Hematopoietic multipotent progenitor cell treated with erythropoietin and hydrocortisone succinate and interleukin-3 and kit ligand, for 8 days (in vitro differentiated cells): ENCODE measurements at regions not wholly inside any gene's neighbourhood (a gene's known extent, or its start where the extent isn't known, plus 50 kb on each side); places are given as distances from the start of the nearest gene placed in this dataset.

Source experiments
- DNase-seq: peaks from one replicate; pipeline ENCODE4 v3.0.0-alpha.2; 2015

GRCh38 chr7:54847921-54848320, 88.9 kb upstream of the SEC61G start:
- no peak for DNase-seq

GRCh38 chr7:54856856-54857255, 97.8 kb upstream of the SEC61G start:
- no peak for DNase-seq

DNA sequence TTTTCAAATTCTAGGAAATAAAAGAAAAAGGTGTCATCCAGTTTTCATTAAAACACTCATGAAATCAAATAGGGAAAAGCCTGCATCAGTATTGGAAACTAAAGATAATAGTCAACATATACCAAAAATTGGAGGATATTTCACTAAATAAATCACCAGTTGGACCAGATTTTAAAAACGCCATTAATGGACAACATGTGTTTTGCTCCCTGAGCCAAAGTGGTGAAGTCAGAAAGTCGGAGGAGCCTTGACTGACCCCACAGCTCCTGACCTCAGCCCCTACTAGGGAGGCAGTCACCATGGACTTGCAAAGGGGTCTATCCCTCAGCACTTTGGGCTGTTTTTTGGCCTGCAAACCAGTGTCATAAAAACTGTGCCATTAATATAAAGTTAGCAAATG, 98.3 kb upstream of the SEC61G start:
- DNase-seq, result no peak

DNA sequence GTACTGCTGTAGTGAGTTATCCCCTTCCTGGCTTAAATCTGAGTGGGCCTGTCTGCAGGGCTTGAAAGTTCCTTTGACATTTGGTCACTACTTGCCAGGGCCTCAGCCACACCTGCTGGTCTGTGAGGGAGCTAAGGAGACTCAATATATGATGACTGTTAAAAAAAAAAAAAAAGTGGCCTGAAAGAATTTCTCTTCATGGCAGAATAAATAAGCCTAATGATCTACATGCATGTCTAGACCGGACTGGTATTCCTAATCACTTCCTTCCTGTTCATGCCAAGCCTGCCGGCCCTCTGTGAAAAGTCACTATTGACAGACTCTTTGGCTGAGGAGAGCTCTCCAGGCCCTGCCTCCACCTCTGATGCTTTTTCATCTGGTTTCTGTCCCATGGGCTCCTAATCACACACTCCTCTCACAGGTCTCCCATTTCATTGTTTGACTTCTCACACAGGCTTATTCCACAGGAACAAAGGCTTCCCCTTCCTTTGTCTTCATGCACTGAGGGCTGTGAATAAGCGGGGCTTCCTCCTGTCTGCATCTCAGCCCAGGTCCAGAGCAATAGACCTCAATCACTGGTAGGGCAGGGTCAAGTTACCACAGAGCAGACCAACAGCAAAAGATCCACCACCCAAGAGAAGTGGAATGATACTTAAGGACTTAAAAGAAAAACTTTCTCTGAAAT, 99.1 kb upstream of the SEC61G start:
- no peak for DNase-seq

- no peak for DNase-seq
Observed at GRCh38 chr7:54859066-54859465, 100.1 kb upstream of the SEC61G start.

DNA sequence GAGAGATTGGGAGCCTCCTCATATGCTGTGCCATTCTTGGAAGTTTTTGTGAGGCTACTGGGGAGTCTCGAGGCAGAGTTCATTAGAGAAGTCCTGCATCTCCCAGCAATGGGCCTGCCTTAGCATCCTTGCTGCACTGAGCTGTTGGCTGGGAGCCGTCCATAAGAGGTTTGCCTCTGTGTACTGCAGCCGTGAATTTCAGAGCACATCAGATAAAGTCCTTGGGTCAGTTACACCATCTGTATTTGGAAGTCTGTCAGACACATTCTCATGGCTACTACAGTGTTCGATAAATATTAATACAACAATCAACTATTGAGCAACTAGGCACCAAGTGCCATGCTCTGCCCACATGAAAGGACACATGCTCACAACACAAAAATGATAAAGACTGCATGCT, 100.5 kb upstream of the SEC61G start:
- DNase-seq, result no peak

DNA sequence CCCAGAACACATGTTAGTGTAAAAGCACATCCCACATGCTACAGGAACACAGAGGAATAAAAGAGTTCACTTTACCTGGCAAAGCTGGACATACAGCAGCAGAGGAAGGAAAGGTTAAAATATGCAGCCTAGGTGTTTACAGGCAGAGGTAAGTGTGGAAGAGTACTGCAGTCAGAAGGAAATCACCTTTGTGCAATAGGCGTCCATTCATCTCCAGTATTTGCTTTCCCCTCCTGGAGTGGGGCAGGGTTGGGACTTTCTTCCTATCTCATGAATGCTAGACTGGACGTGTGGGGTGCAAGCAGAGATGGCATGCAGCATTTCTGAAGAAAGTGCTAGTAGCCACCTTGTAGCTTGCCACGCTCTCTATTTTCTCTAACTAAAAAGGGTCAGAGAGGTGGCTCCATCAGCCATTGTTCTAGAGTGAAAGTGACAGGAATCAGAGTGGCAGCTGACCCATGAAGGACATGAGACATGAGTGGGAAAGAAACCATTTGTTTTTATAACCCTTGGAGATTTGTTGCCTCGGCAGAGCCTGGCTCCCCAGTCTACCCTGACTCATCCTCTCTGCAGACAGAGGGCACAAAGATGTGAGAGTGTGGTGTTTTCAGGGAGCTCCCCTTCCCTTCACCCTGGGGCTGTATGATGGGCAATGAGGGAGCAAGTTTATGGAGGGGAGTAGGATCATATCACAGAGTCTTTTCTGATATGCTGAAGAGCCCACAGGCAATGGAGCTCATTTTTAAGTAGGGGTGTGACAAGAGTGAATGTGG, 101.2 kb upstream of the SEC61G start:
- DNase-seq, result no peak

DNA sequence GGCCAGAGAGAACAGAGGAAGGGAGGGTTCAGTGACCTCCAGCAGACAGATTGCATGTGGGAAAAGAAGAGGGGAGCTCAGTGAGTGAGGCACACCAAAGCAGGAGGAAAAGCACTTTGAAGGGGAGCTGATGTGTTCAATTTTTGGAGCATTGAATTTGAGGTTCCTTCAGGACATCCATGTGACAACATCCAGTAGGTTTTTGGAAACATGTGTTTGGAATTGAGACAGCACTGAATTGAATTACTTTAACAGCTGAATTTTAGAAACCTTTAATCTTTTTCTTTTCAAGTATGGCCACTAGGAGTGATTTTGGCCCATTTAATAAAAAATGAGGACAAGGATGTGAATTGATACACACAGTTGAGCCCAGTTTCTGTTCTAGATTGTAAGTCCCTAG, 101.8 kb upstream of the SEC61G start:
- DNase-seq, result no peak

- no peak for DNase-seq
Observed at GRCh38 chr7:54864663-54865062, 105.7 kb upstream of the SEC61G start.

DNA sequence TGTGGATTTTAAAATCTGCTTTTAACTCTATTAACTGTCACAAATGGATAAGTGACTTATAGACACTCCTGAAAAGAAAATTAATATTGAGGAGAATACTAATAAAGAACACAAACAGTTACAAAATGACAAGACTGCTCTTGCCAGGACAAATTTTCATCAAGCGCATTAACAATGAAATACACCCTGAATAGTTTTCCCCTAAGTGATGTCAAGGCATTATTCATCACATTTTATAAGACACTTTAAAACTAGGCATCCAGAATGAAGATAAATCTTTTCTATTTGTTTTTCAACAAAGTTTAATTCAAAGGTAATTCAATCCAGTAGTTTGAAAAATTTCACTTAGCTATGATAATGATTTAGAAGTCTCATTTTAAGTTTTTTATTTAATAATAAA, 110.5 kb upstream of the SEC61G start:
- no peak for DNase-seq

DNA sequence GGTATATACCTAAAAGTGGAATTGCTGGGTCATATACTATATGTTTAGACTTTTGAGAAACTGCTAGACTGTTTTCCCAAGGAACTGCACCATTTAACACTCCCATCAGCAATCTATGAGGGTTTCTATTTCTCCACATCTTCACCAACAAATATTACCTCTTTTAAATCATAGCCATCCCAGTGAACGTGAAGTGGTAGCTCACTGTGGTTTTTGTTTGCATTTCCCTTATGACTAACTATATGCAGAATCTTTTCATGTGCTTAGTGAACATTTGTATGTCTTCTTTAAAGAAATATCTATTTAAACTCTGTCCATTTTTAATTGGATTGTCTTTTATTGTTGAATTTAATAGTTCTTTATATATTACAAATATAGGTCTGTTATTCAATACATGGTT, 115.8 kb upstream of the SEC61G start:
- DNase-seq, result no peak

DNA sequence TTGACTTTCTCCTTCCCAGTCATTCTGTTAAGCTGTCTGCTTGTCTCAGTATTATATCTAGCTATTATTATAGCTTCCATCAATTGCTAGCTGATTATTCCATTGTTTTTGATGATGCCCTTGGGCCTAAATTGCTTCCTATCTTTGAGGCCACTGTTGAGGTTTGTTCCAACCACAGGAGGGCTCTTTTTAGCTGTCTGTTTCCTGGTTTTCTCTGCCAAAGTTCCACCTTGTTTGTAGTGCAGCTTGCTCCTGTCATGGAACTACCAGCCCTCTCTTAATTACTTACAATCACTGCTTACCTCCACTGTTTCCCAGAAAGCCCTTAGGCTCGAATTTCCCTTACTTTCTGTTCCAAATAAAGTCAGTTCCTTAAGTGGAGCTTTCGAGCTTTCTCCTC, 118.7 kb upstream of the SEC61G start:
- no peak for DNase-seq

DNA sequence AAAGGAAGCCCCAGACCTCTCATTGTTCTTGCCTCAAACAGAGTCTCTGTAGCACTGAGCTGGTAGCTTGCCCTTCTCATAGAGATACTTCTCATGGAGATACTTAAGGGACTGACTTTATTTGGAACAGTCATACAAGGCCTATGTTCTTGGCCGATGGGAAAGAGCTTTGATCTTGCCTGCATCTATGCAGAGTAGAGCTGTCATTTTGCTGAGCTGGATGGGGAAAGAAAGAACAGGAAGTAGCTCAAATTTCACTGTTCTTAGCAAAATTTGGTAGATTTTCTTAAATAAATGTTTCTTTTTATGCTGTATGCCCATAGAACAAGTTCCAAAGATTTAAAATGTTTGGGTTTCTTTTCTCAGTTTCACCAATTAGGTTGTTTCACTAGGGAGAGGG, 119.3 kb upstream of the SEC61G start:
- no peak for DNase-seq

DNA sequence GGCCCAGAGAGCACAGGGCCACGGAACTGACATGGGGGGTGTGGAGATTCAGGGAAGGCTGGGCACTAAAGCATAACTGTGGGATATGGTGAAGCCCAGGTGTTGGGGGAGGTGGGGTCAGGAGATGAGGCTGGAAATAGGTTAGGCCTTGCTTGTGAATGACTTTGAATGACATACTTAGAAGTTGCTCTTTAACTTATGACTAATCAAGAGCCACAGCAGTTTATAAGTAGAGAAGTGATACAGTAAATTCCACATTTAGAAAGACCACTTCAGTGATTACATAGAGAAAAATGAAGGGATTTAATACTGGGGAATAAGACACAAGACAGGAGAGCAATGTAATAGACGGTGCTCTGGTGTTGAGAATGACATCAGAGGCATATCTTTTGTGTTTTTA, 120.8 kb upstream of the SEC61G start:
- no peak for DNase-seq

DNA sequence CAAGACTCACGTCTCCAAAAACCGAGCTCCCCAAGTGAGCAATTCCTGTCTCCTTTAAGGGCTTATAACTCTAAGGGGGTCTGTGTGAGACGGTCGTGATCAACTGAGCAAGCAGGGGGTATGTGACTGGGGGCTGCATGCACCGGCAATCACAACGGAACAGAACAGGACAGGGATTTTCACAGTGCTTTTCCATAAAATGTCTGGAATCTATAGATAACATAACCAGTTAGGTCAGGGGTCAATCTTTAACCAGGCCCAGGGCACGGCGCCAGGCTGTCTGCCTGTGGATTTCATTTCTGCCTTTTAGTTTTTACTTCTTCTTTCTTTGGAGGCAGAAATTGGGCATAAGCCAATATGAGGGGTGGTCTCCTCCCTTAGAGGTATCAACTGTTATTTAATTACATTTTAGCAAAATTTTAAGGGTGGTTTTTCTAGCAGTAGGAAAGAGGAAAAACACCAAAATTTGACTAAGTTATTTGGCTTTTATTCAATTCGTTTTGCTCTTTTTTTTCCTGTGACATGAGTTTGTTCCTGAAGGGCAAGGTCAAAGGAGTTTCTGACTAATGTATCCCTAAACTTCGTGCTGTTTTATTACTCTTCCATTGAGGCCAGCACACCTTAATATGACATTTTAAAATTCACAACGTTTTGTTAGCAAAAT, 121.4 kb upstream of the SEC61G start:
- DNase-seq, result no peak

DNA sequence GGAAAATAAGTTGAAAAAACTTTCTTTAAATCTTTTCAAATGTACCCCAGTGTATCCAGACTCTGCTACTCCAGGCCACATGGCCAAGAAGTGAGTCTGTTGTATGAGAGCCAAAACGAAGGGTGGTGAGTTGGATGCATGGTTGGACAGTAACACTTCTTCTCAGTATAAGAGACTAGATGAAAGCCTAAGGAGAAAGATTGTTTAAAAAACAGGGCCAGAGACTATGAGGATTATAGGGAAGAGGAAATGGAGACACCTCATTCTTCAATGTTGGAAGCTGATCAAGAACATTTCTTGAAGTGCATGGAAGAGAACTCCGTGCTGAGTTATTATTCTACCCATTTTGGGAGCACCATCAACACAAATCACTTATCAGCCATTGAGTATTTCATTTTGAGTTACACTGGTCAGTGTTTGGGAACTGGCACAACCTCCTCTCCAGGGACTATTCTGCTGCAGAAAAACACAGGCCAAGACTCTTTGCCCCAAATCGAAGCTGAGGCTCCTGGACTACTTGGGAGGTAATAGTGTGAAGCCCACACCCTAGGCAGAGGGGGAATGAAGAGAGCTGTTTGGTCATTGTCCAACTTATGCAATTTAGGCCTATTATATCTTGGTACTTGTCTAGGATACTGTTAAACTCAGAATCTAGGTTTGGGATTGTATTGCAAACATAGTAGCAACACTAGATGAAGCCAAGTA, 123.0 kb upstream of the SEC61G start:
- DNase-seq, result no peak

GRCh38 chr7:54882694-54883093, 123.7 kb upstream of the SEC61G start:
- no peak for DNase-seq

DNA sequence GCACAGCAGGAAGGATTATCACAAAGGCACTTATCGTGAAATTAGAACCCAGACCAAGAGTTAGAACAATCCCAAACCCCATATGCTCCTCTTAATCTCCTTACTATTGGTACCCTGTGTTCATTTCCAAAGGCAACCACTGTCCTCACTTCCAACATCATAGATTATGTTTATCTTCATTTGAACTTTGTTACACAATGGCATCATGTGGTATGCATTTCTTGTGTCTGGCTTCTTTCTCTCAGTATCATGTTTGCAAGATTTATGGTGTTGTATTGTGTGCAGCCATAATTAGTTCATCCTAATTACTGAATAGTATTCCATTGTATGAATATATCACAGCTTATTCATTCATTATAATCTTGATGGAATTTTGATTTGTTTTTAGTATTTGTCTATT, 124.6 kb upstream of the SEC61G start:
- no peak for DNase-seq

- no peak for DNase-seq
Observed at GRCh38 chr7:54885285-54885684, 126.3 kb upstream of the SEC61G start.

DNA sequence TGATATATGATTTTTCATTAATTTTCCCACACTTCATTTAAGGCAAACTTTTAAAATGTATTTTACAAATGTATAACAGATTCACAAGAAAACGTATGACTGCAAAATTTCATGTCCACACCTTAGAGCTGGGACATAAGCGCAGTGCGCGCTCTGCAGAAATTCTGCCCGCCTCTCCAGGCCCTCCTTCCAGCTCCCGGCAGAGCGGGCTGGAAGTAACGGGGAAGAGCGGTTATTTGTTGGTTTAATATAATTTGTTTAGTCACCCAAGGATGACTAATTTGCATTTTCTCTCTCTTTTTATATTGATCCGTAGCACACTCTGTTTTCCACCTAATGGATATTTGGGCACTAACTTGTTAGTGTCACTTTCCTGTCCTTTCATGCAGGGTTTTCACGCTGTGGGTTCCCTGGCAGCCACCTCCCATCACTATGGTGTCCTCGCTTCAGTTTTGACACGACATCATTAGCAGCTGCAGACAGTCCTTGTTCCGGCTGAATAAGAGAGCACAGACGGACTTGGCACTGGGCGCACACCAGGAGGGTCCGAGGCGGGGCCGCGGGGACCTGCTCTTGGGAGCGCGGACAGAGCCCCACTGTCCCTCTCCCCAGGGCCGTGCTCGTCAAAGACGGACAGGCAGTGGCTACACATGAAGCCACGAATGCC, 129.2 kb upstream of the SEC61G start:
- no peak for DNase-seq

DNA sequence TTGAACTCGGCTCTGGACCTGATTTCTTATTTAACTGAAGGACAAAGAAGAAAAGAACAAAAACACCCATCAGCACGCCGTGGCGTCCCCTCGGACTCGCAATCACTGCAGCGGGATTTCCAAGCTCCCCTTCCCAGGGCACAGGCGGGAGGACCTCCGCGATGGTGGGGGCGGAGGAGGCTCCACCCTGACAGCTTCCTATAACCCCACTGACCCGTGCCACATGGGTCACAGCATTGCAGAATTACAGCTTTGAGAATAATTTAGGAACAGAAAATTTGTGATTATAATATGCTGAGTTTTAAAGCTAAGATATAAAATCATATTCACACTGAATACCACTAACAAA, 129.7 kb upstream of the SEC61G start:
- DNase-seq, result no peak

DNA sequence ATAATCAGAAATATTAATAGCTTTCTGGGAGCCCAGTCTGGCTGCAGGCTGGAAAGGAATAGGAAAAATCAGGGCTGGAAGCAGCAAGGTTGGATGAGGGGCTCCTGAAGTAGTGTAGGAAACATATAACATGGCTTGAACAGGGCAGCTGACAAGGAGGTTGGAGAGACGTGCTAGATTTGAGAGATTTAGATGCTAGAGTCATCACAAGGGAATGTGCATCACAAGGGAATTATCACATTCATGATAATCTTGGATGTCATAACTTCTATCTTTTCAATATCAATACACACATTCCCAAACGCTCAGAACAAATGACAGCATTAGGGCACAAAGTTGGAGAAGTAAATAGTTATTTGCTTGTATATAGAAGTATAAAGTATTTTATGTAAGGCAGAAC, 120.9 kb upstream of the EGFR start:
- DNase-seq, result no peak

DNA sequence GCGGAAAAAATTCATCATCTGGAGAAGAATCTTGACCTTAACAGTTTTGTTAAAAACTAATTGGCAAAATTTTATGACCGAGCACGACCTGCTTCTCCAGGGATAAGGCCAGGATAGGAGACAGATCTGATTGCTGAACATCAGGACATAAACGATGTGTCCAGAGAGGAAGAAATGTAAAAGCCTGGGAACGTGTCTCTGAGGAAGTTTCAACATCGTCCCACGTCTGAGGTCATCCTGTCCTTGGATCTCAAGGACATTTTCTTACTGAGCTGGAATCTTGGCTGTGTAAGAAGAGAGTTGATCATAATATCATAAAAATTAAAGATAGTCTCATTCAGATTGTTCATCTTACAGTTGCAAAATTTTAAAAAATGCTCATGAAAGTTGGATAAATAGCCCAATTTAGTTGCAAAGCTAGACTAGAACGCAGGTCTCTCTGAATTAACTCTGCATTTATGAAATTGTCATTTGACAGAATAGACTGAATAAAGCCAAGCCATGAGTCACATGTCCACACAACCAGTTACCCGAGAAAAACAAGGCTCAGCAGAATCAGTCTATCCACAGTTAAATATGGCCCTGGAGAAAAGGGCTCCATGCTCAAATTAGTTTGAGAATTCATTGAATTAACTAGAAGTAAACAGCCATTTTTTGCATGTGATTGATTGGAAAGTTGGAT, 120.0 kb upstream of the EGFR start:
- no peak for DNase-seq
